ENCODE measurements at regions not wholly inside any gene's neighbourhood (a gene's known extent, or its start where the extent isn't known, plus 50 kb on each side); places are given as distances from the start of the nearest gene placed in this dataset.
"Not testable (repeated sequence)": the region's sequence is repeated elsewhere in the genome, so short reads cannot be mapped to it uniquely, and the experiment has no call there.

- ATAC-seq (ENCODE audit: insufficient read depth, low read depth) (no peak), DNase-seq (peak; percentile 29)
- TF ChIP-seq CTCF (IDR thresholded peaks at IDR 0.05; ENCODE audit: borderline replicate concordance, extremely low read depth, low read length, poor library complexity, severe bottlenecking) (no peak), EZH2 (IDR thresholded peaks at IDR 0.05; ENCODE audit: borderline replicate concordance, low read depth, low read length, severe bottlenecking) (no peak)
- Histone ChIP-seq H3K4me1 (ENCODE audit: insufficient read depth, low read length) (peaks cover 33% of the 10 kb centered on the region), H3K4me3 (ENCODE audit: low read depth in 1 of 2, low read length in 2 of 2) (no peak overlapping the region), H3K9me3 (ENCODE audit: insufficient read depth, low read length, severe bottlenecking) (no peaks in the 10 kb centered on the region), H3K27ac (ENCODE audit: low read length) (no peak overlapping the region), H3K36me3 (ENCODE audit: insufficient read depth, low read length) (no peaks in the 10 kb centered on the region), H3K79me2 (ENCODE audit: insufficient read depth, low read length) (no peaks in the 10 kb centered on the region), H2AFZ (ENCODE audit: low read depth, low read length) (no peak overlapping the region), H3K9ac (ENCODE audit: low read depth, low read length) (no peak overlapping the region), H3K4me2 (ENCODE audit: insufficient read depth, low read length) (no peak overlapping the region), H3K27me3 (ENCODE audit: insufficient read depth, low read length, poor library complexity) (no peaks in the 10 kb centered on the region), H4K20me1 (ENCODE audit: insufficient read depth, low read length) (no peaks in the 10 kb centered on the region)
Measured at GRCh38 chr11:126146454-126147192, 64.8 kb downstream of the RPUSD4 start.

- Histone ChIP-seq H3K36me3 (ENCODE audit: insufficient read depth, low read length) (no peaks in the 10 kb centered on the region), H3K27ac (ENCODE audit: low read length) (no peak overlapping the region), H3K9me3 (ENCODE audit: insufficient read depth, low read length, severe bottlenecking) (no peaks in the 10 kb centered on the region), H3K4me1 (ENCODE audit: insufficient read depth, low read length) (peaks cover 33% of the 10 kb centered on the region), H3K4me3 (ENCODE audit: low read depth in 1 of 2, low read length in 2 of 2) (no peak overlapping the region), H3K9ac (ENCODE audit: low read depth, low read length) (no peak overlapping the region), H2AFZ (ENCODE audit: low read depth, low read length) (no peak overlapping the region), H3K4me2 (ENCODE audit: insufficient read depth, low read length) (no peak overlapping the region), H3K27me3 (ENCODE audit: insufficient read depth, low read length, poor library complexity) (no peaks in the 10 kb centered on the region), H3K79me2 (ENCODE audit: insufficient read depth, low read length) (no peaks in the 10 kb centered on the region), H4K20me1 (ENCODE audit: insufficient read depth, low read length) (no peaks in the 10 kb centered on the region)
- DNase-seq, result no peak
- no peak for ATAC-seq (ENCODE audit: insufficient read depth, low read depth)
- TF ChIP-seq EZH2 (IDR thresholded peaks at IDR 0.05; ENCODE audit: borderline replicate concordance, low read depth, low read length, severe bottlenecking), result no peak
- TF ChIP-seq CTCF (IDR thresholded peaks at IDR 0.05; ENCODE audit: borderline replicate concordance, extremely low read depth, low read length, poor library complexity, severe bottlenecking), result no peak
Measured at GRCh38 chr11:126145954-126146353, 65.5 kb downstream of the RPUSD4 start.

DNA sequence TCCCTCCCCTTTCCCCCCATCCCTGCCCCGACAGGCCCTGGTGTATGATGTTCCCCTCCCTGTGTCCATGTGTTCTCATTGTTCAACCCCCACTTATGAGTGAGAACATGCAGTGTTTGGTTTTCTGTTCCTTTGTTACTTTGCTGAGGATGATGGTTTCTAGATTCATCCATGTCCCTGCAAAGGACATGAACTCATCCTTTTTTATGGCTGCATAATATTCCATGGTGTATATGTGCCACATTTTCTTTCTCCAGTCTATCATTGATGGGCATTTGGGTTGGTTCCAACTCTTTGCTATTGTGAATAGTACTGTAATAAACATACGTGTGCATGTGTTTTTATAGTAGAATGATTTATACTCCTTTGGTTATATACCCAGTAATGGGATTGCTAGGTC, 68.0 kb downstream of the RPUSD4 start:
- not testable (repeated sequence) for H3K4me2 ChIP-seq (ENCODE audit: insufficient read depth, low read length); ATAC-seq (ENCODE audit: insufficient read depth, low read depth); H3K79me2 ChIP-seq (ENCODE audit: insufficient read depth, low read length); H2AFZ ChIP-seq (ENCODE audit: low read depth, low read length); H3K4me3 ChIP-seq (ENCODE audit: low read depth in 1 of 2, low read length in 2 of 2); H3K9me3 ChIP-seq (ENCODE audit: insufficient read depth, low read length, severe bottlenecking); DNase-seq; H3K9ac ChIP-seq (ENCODE audit: low read depth, low read length); H4K20me1 ChIP-seq (ENCODE audit: insufficient read depth, low read length); H3K27ac ChIP-seq (ENCODE audit: low read length); H3K36me3 ChIP-seq (ENCODE audit: insufficient read depth, low read length); H3K27me3 ChIP-seq (ENCODE audit: insufficient read depth, low read length, poor library complexity)
- peaks cover 10% of the 10 kb centered on the region for H3K4me1 ChIP-seq (ENCODE audit: insufficient read depth, low read length)

DNA sequence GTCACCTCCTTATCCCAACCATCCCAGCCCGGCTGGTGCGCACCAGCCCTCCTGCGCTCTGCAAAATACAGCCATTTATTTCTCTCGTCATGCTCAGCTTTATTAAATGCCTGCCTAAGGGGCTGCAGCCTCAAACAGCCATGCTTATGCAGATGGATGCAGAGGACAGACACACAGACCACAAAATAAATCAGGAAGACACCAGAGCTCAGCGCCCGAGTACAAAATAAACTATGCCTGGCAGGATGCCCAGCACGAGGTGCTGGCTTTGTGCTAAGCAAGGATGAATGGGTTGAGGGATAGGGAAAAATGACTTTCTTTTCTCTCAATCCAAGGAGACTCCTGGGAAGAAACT, 70.5 kb downstream of the RPUSD4 start:
- Histone ChIP-seq H3K9me3 (ENCODE audit: insufficient read depth, low read length, severe bottlenecking) (no peaks in the 10 kb centered on the region), H4K20me1 (ENCODE audit: insufficient read depth, low read length) (no peaks in the 10 kb centered on the region), H3K36me3 (ENCODE audit: insufficient read depth, low read length) (no peaks in the 10 kb centered on the region), H2AFZ (ENCODE audit: low read depth, low read length) (no peak overlapping the region), H3K27ac (ENCODE audit: low read length) (no peak overlapping the region), H3K4me3 (ENCODE audit: low read depth in 1 of 2, low read length in 2 of 2) (no peak overlapping the region), H3K4me1 (ENCODE audit: insufficient read depth, low read length) (no peaks in the 10 kb centered on the region), H3K27me3 (ENCODE audit: insufficient read depth, low read length, poor library complexity) (no peaks in the 10 kb centered on the region), H3K4me2 (ENCODE audit: insufficient read depth, low read length) (no peak overlapping the region), H3K9ac (ENCODE audit: low read depth, low read length) (no peak overlapping the region), H3K79me2 (ENCODE audit: insufficient read depth, low read length) (no peaks in the 10 kb centered on the region)
- TF ChIP-seq EZH2 (IDR thresholded peaks at IDR 0.05; ENCODE audit: borderline replicate concordance, low read depth, low read length, severe bottlenecking) (no peak), CTCF (IDR thresholded peaks at IDR 0.05; ENCODE audit: borderline replicate concordance, extremely low read depth, low read length, poor library complexity, severe bottlenecking) (no peak)
- DNase-seq (no peak), ATAC-seq (ENCODE audit: insufficient read depth, low read depth) (no peak)

Measured in DND-41 (cell line).